Effector memory CD4-positive, alpha-beta T cell (primary cell): ENCODE measurements at regions not wholly inside any gene's neighbourhood (a gene's known extent, or its start where the extent isn't known, plus 50 kb on each side); places are given as distances from the start of the nearest gene placed in this dataset.

Experiments used
- DNase-seq, 3 donors: peaks; one replicate each; pipeline ENCODE4 v3.0.0-alpha.2; 2020
- H3K27ac ChIP-seq: 2 replicates; pipeline ENCODE4 v1.7.0; 2013; ENCODE audit warnings: mild to moderate bottlenecking, low read length, moderate library complexity; ENCODE audit not compliant: insufficient read depth, poor library complexity, severe bottlenecking
- H3K27me3 ChIP-seq: replicated peaks from 2 replicates; pipeline ENCODE4 v1.7.0; 2013; ENCODE audit warnings: mild to moderate bottlenecking, low read length; ENCODE audit not compliant: insufficient read depth, control insufficient read depth, poor library complexity, severe bottlenecking
- H3K36me3 ChIP-seq: 2 replicates; pipeline ENCODE4 v1.7.0; 2013; ENCODE audit warnings: mild to moderate bottlenecking, low read length, moderate library complexity; ENCODE audit not compliant: control insufficient read depth, insufficient read depth
- H3K4me1 ChIP-seq: 2 replicates; pipeline ENCODE4 v1.7.0; 2013; ENCODE audit warnings: low read length, mild to moderate bottlenecking; ENCODE audit not compliant: control insufficient read depth, insufficient read depth, poor library complexity, severe bottlenecking
- H3K4me3 ChIP-seq: 2 replicates; pipeline ENCODE4 v1.7.0; 2013; ENCODE audit warnings: low read length, low read depth, mild to moderate bottlenecking; ENCODE audit not compliant: insufficient read depth, poor library complexity, severe bottlenecking
- H3K9me3 ChIP-seq: 2 replicates; pipeline ENCODE4 v1.7.0; 2013; ENCODE audit warnings: mild to moderate bottlenecking, low read length, moderate library complexity; ENCODE audit not compliant: control insufficient read depth

- Histone ChIP-seq H3K4me1 (peaks cover 9% of the 10 kb centered on the region), H3K36me3 (no peaks in the 10 kb centered on the region), H3K27me3 (no peaks in the 10 kb centered on the region), H3K4me3 (no peak overlapping the region), H3K9me3 (no peaks in the 10 kb centered on the region), H3K27ac (no peak overlapping the region)
- DNase-seq = no peak
Observed at GRCh38 chrX:9163214-9163709, 129.3 kb upstream of the FAM9B start.

GRCh38 chrX:9164086-9164485 lies 130.2 kb upstream of the FAM9B start:
- H3K4me1 ChIP-seq = peaks cover 9% of the 10 kb centered on the region
- no peaks in the 10 kb centered on the region for H3K36me3 ChIP-seq
- no peaks in the 10 kb centered on the region for H3K9me3 ChIP-seq
- H3K4me3 ChIP-seq = no peak overlapping the region
- H3K27me3 ChIP-seq = no peaks in the 10 kb centered on the region
- H3K27ac ChIP-seq = no peak overlapping the region
- no peak for DNase-seq

GRCh38 chrX:9164533-9165426 lies 130.9 kb upstream of the FAM9B start:
- Histone ChIP-seq H3K4me3 (no peak overlapping the region), H3K36me3 (no peaks in the 10 kb centered on the region), H3K4me1 (peaks cover 9% of the 10 kb centered on the region), H3K27me3 (no peaks in the 10 kb centered on the region), H3K9me3 (no peaks in the 10 kb centered on the region), H3K27ac (no peak overlapping the region)
- no peak for DNase-seq

- Histone ChIP-seq H3K36me3 (no peaks in the 10 kb centered on the region), H3K27ac (no peak overlapping the region), H3K4me1 (peaks cover 9% of the 10 kb centered on the region), H3K9me3 (no peaks in the 10 kb centered on the region), H3K27me3 (no peaks in the 10 kb centered on the region), H3K4me3 (no peak overlapping the region)
- DNase-seq = no peak
Observed at GRCh38 chrX:9166584-9166944, 132.6 kb upstream of the FAM9B start.

GRCh38 chrX:9171841-9172463 lies 138.0 kb upstream of the FAM9B start:
- H3K9me3 ChIP-seq = no peaks in the 10 kb centered on the region
- no peak for DNase-seq

GRCh38 chrX:9172464-9172850 lies 138.5 kb upstream of the FAM9B start:
- Histone ChIP-seq H3K27me3 (no peaks in the 10 kb centered on the region), H3K36me3 (no peaks in the 10 kb centered on the region), H3K4me3 (no peak overlapping the region), H3K27ac (no peak overlapping the region), H3K4me1 (no peaks in the 10 kb centered on the region), H3K9me3 (no peaks in the 10 kb centered on the region)
- DNase-seq = no peak

More at GRCh38 chrX:9171841-9172463, 138.0 kb upstream of the FAM9B start:
- no peaks in the 10 kb centered on the region for H3K4me1 ChIP-seq
- no peaks in the 10 kb centered on the region for H3K36me3 ChIP-seq
- no peaks in the 10 kb centered on the region for H3K27me3 ChIP-seq
- no peak overlapping the region for H3K27ac ChIP-seq
- no peak overlapping the region for H3K4me3 ChIP-seq

GRCh38 chrX:9180623-9181022 lies 146.7 kb upstream of the FAM9B start:
- Histone ChIP-seq H3K27ac (no peak overlapping the region), H3K4me1 (no peaks in the 10 kb centered on the region), H3K27me3 (no peaks in the 10 kb centered on the region), H3K9me3 (no peaks in the 10 kb centered on the region), H3K36me3 (no peaks in the 10 kb centered on the region), H3K4me3 (no peak overlapping the region)
- no peak for DNase-seq

- Histone ChIP-seq H3K27ac (no peak overlapping the region), H3K9me3 (no peaks in the 10 kb centered on the region), H3K4me1 (no peaks in the 10 kb centered on the region), H3K4me3 (no peak overlapping the region), H3K36me3 (no peaks in the 10 kb centered on the region), H3K27me3 (no peaks in the 10 kb centered on the region)
- no peak for DNase-seq
Observed at GRCh38 chrX:9182041-9182440, 148.1 kb upstream of the FAM9B start.

GRCh38 chrX:9183481-9183880 lies 149.6 kb upstream of the FAM9B start:
- H3K9me3 ChIP-seq = no peaks in the 10 kb centered on the region
- H3K4me1 ChIP-seq = no peaks in the 10 kb centered on the region
- H3K4me3 ChIP-seq = no peak overlapping the region
- no peaks in the 10 kb centered on the region for H3K36me3 ChIP-seq
- no peaks in the 10 kb centered on the region for H3K27me3 ChIP-seq
- DNase-seq = no peak
- H3K27ac ChIP-seq = no peak overlapping the region

GRCh38 chrX:9184211-9184610 lies 150.3 kb upstream of the FAM9B start:
- no peaks in the 10 kb centered on the region for H3K4me1 ChIP-seq
- no peak for DNase-seq

More at GRCh38 chrX:9184211-9184610, 150.3 kb upstream of the FAM9B start:
- Histone ChIP-seq H3K9me3 (no peaks in the 10 kb centered on the region), H3K4me3 (no peak overlapping the region), H3K27ac (no peak overlapping the region), H3K27me3 (no peaks in the 10 kb centered on the region), H3K36me3 (no peaks in the 10 kb centered on the region)
